GM18498 (cell line): ENCODE measurements at regions not wholly inside any gene's neighbourhood (a gene's known extent, or its start where the extent isn't known, plus 50 kb on each side); places are given as distances from the start of the nearest gene placed in this dataset.
"Not testable (repeated sequence)": the region's sequence is repeated elsewhere in the genome, so short reads cannot be mapped to it uniquely, and the experiment has no call there.

Source experiments
- ATAC-seq: cut with Tn5 transposase; IDR thresholded peaks from one replicate; pipeline ENCODE4 v1.9.1; 2021; ENCODE audit warnings: mild to moderate bottlenecking, moderate library complexity; ENCODE audit not compliant: unreplicated experiment

DNA sequence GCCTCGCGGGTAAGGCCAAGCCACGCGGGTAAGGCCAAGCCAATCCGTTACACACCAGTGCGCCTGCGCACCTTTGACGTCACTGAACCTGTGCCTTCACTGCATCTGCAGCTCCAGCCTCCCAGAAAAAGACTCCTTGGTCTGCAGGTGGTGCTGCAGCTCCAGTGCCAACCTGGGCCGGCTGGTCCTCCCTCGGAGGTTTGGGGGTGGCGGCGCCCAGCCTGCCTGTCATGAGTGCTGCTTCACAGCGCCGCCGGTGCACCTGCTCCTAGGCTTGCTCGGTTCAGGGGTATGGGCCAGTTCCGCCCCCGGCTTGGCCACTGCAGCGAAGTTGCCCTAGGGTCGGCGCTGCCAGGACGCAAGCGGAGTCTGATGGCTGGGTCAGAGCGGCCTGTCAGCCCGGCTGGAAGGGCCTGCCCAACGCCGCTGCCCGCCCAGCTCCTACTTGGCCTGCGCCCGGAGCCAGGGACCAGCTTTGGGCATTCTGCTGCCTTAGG lies 146.6 kb downstream of the USP22 start:
- ATAC-seq, result no peak

DNA sequence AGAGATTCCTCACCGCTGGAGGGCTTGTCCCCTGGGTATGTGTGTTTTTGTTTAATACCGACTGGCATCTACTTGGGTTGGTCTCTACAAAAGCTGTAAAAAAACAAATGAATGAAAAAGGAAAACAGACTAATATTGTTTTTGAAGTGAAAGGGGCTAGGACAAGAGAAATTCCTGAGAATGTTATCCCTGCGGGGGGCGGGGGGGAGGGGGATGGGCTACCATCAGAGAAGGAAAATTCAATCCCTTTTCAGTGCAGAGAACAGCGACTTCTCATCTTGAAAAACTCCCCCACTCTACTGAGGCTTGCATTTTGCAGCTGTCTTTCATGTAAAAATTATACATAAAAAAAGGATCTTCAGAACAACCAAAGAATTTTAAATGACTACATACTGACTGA lies 144.1 kb downstream of the USP22 start:
- ATAC-seq, result not testable (repeated sequence)

DNA sequence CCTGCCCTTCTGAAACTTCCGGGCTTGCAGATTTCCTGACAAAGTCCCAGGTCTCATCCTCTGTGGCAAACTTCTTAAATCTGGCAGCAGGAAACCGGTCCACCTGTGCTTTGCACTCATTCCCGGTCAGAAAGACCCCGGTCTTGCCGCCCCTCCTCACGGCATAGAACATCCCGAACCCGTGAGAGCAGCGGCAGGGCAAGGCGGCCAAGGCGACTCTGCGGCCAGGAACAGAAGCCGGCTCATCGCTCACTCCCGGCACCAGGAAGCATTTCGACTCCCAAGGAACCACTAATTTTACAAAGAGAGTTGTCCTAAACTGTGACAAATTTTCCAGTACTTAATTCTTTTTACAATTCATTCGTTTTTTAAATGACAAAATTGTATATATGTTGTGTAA lies 140.3 kb downstream of the USP22 start:
- not testable (repeated sequence) for ATAC-seq

DNA sequence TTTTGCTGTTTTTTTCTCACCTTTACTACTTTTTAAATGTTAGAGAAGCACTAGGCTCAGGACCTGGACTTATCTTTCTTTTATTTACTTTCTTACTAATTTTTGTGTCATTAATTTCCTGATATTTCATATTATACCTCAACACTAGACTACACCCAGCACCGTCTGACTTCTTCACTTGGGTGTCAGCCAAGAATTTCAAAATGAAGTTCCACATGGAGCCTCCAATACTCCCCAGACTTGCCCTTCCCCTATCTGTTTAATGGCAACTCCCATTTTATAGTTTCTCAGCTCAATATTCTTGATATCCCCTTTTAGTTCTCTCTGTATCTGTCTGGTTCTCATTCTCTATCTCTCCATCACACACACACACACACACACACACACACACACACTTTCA lies 139.3 kb downstream of the USP22 start:
- ATAC-seq, result not testable (repeated sequence)

DNA sequence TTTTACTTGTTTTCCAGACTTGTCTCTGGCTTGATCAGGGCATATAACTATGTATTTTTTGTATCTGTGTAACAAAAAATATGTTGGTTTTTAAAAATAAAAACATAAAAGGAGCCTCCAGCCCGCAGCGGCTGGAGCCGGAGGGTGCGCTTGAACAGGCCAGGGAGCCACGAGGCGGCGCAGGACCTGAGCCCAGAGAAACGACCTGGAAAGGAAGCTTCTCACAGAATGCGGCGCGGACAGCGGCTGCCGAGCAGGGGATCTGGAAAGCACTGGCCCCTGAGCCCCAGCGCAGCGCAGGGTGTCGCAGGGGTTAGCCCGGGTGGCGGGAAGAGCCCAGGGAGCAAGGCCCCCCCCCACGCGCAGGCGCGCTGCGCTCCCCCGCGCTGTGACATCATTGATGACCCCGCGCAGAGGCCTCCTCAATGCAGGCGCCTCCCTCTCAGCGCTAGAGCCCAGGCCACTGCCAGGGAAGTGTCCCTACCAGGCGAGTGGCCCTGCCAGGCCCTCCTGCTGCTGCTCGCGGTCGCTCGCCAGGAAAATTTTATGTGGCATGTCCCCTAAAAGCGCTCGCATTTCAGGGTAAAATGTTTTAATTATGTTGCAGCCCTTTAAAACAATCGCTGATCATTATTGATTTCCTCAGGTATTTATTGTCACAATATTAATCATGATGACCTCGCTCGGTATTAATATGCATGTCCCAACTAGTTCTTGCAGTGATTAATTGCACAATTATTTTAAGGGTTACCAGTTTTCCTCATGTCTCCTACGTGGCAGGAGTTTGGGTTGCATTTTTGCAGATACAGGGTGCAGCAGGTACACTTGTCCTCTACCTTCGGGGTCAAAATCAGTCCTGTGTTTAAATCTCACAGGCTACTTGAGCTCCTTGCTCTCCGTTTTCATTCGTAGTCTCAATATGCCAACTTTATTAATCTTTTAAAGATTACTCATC lies 134.2 kb downstream of the USP22 start:
- ATAC-seq, result peak; percentile 97

DNA sequence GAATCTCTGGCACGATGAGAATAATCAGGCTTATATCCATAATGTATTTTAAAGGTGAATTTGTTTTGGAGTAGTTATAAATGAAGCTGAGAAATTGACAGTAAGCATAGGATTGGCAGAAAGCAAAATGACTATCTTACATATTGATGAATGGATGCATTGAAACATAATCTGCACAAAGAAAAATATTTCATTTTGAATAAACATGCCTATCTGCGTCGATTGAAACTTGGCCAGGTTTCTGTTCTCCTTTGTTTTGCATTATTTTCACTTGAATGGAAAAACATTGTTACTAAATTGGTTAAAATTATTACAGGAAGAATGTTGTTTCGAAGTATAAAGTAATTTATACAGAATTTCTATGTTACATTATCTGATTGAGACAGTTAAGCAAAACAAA lies 128.2 kb downstream of the USP22 start:
- no peak for ATAC-seq

DNA sequence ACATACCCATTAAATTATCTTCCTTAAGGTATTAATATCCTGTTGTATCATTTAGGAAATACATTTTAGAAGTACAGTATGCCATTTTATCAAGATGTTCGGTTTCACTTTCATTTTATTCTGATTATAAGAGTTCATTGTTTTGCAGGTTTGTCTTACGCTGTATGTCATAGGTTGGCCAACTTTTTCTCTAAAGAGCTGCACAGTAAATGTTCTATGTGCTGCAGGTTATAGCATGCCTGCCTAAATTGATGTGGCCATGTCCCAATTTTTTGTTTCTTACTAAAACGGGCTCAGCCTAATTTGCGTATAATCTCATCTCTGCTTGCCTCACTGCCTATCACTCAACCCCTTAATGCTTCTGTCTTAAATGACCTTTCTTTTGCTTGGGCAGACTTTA lies 126.4 kb downstream of the USP22 start:
- ATAC-seq, result no peak

DNA sequence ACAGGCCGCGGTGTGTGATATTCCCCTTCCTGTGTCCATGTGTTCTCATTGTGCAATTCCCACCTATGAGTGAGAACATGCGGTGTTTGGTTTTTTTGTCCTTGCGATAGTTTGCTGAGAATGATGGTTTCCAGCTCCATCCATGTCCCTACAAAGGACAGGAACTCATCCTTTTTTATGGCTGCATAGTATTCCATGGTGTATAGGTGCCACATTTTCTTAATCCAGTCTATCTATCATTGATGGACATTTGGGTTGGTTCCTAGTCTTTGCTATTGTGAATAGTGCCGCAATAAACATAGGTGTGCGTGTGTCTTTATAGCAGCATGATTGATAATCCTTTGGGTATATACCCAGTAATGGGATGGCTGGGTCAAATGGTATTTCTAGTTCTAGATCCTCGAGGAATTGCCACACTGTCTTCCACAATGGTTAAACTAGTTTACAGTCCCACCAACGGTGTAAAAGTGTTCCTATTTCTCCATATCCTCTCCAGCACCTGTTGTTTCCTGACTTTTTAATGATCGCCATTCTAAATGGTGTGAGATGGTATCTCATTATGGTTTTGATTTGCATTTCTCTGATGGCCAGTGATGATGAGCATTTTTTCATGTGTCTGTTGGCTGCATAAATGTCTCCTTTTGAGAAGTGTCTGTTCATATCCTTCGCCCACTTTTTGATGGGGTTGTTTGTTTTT lies 125.1 kb downstream of the USP22 start:
- ATAC-seq, result not testable (repeated sequence)

DNA sequence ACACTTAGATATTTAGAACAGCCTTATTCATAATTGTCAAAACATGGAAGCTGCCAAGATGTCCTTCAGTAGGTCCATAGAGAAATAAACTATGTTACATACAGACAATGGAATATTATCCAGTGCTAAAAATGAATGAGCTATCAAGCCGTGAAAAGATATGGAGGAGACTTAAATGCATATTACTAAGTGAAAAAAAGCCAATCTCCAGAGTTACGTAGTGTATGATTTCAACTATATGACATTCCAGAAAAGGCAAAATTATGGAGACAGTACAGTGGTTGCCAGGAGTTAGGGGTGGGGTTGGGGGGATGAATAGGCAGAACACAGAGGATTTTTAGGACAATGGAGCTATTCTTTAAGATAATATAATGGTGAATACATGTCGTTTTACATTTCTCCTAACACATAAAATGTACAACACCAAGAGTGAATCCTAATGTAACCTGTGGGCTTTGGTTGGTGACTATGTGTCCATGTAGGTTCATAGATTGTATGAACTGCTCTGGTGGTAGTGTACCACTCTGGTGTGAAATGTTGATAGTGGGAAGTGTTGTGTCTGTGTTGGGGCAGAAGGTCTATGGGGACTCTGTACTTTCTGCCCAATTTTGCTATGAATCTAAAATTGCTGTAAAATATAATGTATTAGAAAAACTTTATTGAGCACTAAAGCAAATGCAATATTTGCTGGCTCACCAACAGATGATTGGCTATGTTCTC lies 122.6 kb downstream of the USP22 start:
- ATAC-seq, result no peak

DNA sequence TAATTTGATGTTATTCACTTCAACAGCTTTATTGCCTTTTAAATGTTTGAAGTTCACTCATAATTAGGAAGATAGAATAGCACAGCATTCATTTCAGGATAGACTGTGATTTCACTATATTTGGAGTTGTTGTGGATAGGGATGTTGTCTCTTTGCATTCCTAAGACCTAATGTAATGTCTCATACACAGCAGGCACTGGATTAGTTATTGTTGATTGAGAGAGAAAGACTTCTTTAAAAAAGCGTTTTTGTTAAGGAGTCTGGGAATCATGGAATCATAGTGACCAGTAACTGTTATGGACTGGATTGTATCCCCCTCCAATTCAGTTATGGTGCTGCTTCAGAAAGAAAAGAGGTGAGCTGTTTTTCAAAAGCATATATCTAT lies 122.0 kb downstream of the USP22 start:
- no peak for ATAC-seq

DNA sequence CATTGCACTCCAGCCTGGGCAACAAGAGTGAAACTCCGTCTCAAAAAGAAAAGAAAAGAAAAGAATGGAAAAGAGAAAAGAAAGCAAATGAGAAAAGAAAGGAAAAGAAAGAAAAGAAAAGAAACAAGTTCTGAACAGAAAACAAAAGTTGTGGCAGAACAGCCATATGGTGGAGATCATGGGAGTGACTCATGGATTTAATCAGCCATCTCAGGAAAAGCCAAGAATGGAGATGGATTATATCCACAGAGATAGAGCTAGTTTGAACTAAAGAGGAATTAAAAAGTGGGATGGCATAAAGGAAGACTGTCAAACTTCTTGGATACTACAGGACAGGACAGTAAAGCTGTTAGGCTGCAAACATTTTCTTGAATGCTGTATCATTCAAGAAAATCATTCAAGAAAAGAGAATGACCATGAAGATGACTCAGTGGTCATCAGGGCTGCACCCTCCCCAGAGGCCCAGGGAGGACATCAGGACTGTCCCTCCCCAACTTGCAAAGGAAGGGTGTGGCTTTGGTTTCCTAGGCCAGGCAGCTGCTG lies 120.6 kb downstream of the USP22 start:
- ATAC-seq, result no peak

DNA sequence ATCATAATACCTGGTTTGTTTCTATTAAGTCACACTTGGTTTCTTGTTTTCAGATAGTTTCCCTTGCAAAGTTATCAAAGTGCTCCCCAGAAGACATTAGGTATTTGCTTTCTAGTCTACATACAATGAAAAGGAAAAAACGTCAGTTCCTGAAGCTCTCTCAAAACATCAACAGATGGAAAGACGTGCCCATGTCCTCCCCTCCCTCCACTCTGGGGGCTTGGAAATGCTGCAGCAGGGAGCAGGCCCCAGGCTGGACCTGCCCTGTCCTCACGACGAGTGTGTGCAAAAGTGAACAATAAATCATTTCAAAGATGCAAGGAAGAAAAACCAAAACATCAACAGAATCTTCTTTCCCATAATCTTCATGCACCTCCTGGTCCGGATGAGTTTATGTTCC lies 118.5 kb downstream of the USP22 start:
- no peak for ATAC-seq

DNA sequence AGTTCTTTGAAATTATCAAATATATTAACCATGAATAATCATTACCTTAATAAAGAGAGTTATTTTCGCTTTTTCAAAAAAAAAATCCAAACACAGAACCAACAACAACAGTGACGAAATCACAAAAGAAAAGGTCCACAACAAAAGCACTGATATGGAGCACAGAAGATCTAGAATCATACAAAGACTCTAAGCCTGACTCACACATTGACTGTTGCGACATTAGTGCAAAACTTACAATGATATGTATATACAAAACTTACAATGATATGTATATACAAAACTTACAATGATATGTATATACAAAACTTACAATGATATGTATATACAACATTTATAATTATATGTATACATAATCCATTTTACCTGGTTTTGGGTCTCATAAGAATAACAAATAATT lies 117.7 kb downstream of the USP22 start:
- no peak for ATAC-seq

DNA sequence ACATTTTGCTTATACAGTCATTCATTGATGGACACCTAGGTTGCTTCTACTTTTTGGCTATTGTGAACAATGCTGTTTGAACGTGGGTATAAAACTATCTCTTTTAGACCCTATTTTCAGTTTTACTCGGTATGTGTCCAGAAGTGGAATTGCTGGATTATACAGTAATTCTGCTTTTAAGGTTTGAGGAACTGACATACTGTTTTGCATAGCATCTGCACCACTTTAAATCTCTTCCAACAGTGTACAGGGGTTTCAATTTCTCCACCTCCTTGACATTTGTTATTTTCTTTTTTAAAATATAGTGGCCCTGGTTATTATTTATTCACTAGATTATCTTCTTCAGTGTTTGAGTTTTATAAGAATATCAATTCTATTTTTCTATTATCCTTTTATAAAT lies 116.9 kb downstream of the USP22 start:
- ATAC-seq, result no peak

DNA sequence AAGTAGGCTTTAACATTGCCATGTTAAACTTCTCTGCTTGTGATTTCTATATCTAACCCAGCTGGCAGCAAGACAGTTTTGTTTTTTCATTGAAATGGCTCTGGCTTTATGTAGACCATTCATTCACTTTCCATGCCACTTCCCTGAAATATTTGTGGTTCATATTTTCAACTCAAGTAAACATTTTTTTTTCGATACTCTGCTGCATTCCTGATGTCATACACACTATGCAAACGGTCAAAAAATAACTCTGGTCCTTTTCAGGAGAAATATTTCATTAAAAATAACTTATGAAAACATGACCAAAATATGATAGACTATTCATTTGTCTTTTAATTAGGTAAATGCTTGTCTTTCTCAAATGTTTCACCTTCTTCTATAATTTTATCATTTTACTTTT lies 116.3 kb downstream of the USP22 start:
- ATAC-seq, result no peak

DNA sequence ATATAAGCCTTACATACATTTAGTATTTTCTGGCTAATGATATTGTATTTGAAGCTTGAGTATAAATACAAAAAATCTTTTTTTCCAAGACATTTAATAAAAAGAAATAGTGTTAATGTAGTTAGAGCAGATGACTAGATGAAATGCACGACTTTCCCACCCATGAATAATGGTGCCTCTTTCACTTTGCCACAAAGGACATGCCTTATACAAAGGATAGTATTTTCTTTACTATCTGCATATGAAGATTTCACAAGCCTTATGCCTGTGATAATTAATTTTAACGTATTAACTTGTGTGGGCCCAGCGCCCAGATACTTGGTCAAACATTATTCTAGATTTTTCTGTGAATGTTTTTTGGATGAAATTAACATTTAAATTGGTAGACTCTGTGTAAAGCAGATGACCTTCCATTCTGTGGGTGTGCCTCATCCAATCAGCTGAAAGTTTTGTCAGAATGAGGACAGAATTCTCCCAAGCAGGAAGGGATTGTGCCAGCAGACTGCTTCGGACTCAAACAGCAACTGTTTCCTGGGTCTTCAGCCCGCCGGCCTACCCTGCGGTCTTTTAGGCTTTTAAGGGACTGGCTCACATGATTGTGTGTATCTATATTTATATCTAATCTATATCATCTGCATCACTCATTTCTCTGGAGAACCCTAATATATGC lies 115.4 kb downstream of the USP22 start:
- ATAC-seq, result no peak

DNA sequence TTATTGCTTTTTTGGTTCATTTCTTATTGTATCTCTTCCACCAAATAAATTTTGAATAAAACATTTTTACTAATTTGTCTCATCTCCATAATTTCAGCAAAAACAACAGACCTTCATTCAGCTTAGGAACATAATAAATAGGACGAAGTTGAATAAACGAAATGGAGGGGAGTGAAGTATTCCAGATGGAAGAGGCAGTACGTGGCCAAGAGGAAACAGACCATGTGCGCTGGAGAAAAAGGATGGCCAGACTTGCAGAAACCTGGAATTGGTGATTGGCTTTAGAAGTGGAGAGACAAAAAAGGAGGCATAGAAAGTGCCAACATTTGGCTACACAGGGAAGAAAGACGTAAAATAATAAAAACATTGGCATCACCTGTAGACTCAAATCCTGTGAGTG lies 113.5 kb downstream of the USP22 start:
- ATAC-seq, result no peak

DNA sequence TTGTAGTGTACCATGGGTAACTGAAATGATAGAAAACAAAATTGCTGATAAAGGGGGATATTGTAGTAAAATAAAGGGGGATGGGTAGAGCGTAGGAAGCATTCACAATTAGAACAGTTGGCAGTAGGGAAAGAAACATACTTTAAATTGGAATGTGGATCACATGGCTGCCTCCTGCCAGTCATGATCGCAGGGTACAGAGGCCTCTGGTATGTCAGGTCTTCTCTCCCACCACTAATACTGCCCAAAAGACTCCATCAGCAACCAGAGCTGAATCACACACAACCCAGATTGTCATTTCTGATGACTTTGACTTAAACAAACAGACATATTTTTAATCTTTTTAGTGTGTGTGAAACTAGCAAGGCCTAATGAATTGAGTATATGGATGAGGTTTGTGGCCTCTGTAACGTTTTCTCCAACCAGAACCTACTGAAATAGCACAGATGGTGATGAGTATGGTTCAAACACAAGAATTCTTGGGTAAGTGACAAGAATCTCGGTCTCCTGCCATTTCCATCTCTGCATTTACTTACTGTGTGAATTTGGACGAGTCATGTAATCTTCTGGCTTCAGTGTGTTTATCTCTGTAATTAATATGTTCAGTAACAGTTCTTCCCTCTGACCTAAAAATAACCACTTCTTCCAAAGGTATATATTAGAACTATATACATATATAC lies 112.6 kb downstream of the USP22 start:
- ATAC-seq, result no peak

DNA sequence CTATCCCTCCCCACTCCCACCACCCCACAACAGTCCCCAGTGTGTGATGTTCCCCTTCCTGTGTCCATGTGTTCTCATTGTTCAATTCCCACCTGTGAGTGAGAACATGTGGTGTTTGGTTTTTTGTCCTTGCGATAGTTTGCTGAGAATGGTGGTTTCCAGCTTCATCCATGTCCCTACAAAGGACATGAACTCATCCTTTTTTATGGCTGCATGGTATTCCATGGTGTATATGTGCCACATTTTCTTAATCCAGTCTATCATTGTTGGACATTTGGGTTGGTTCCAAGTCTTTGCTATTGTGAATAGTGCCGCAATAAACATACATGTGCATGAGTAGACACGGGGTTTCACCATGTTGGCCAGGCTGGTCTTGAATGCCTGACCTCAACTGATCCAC lies 109.8 kb downstream of the USP22 start:
- ATAC-seq, result not testable (repeated sequence)

DNA sequence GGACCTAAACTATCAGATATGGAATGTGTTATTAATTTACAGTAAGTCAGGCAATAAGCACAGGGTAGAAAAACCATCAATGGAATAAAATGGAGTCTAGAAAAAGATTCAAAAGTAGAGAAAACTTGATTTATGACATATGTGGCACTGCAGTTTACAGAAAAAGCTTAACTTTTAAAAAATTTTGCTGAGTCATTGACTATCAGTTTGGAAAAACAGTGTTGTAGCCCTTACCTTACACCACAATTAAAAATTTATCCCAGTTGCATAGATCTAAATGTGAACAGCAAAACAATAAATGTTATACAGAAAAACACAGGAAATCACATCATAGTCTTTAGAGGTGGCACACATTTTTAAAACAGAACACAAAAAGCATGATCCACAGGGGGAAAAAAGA lies 108.5 kb downstream of the USP22 start:
- no peak for ATAC-seq
